Gastrocnemius medialis (tissue), 4 donors: ENCODE measurements at regions not wholly inside any gene's neighbourhood (a gene's known extent, or its start where the extent isn't known, plus 50 kb on each side); places are given as distances from the start of the nearest gene placed in this dataset.

Experiments used
- ATAC-seq, 2 donors: fragments of 150-250 bp; one replicate each; pipeline ENCODE4 v1.9.1; 2016
- DNase-seq, 2 donors: peaks; one replicate each; pipeline ENCODE4 v3.0.0-alpha.2; 2019
- H3K27ac ChIP-seq, 4 donors: fragments of 200-600 bp; sonication (generic); 1 replicate in 1 of 4; 2 replicates in 3 of 4; pipeline ENCODE4 v1.5.1; 2016 to 2018; ENCODE audit warnings: mild to moderate bottlenecking in 2 of 4, moderate library complexity in 1 of 4
- H3K27me3 ChIP-seq, 3 donors: fragments of 200-600 bp; sonication (generic) in 2 of 3; 1 replicate in 1 of 3; 2 replicates in 2 of 3; pipeline versions ENCODE4 v1.5.1 to v1.6.0; 2016 to 2019; ENCODE audit warnings: mild to moderate bottlenecking in 1 of 3, moderate library complexity in 1 of 3
- H3K36me3 ChIP-seq, 2 donors: fragments of 200-600 bp; sonication (generic) in 1 of 2; one replicate each; pipeline ENCODE4 v1.5.1; 2017 to 2018
- H3K4me1 ChIP-seq, 2 donors: fragments of 200-600 bp; sonication (generic) in 1 of 2; one replicate each; pipeline ENCODE4 v1.5.1; 2016 to 2017; ENCODE audit warnings: mild to moderate bottlenecking in 2 of 2
- H3K4me3 ChIP-seq, 4 donors: fragments of 200-600 bp; sonication (generic) in 3 of 4; 1 replicate in 1 of 4; 2 replicates in 3 of 4; pipeline ENCODE4 v1.5.1; 2016 to 2019; ENCODE audit warnings: mild to moderate bottlenecking in 2 of 4
- H3K9me3 ChIP-seq, 3 donors: fragments of 200-600 bp; sonication (generic) in 2 of 3; 1 replicate in 1 of 3; 2 replicates in 2 of 3; pipeline ENCODE4 v1.5.1; 2016 to 2019
- POLR2A ChIP-seq, 2 donors: fragments of 450-650 bp; IDR thresholded peaks; one replicate each; pipeline ENCODE4 v1.6.1; 2017; ENCODE audit warnings: antibody characterized with exemption in 2 of 2, mild to moderate bottlenecking in 2 of 2, moderate library complexity in 2 of 2
- in situ Hi-C, 4 donors: fragments of 200-750 bp; cut with MboI; loops; one replicate each; pipeline versions ENCODE4 v1.15.0 to v1.8.0; 2017; ENCODE audit warnings: low sequenced_read_pairs in 4 of 4
- intact Hi-C: fragments of 100-400 bp; cut with DNase I; formaldehyde crosslinking; loops from one replicate; pipeline ENCODE4 v1.15.1; 2023; ENCODE audit warnings: low total_unique reads
- TF ChIP-seq, protein P1 (sequence below), 5 experiments: fragments of 450-650 bp in 3 of 5; fragments of 200-600 bp in 2 of 5; sonication (generic) in 2 of 5; IDR thresholded peaks in 4 of 5; conservative IDR thresholded peaks in 1 of 5; 1 replicate in 4 of 5; 2 replicates in 1 of 5; pipeline ENCODE4 v1.5.1; 2016 to 2019; ENCODE audit warnings: antibody characterized with exemption in 5 of 5, mild to moderate bottlenecking in 3 of 5, moderate library complexity in 3 of 5

DNA sequence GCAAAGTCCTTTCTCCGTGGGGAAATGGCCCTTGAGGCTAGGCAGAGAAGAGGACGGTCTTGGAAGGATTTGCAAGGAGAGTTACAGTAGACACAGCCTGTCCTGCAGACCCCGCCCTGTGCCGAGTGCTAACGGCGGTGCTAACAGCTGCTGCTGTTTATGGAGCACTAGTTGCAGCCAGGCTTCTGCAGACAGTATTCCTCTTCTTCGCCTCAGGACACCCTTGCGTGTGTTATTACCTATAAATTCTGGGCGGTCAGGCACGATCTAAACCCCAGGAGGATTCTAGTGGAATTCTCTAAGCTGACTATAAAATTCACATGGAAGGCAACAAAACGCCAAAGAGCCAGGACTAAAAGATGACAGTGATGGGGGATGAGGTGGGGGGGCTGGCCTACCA lies 139.8 kb downstream of the GLI2 start:
- TF ChIP-seq POLR2A (IDR thresholded peaks at IDR 0.05): no peak
- TF ChIP-seq, protein P1, sequence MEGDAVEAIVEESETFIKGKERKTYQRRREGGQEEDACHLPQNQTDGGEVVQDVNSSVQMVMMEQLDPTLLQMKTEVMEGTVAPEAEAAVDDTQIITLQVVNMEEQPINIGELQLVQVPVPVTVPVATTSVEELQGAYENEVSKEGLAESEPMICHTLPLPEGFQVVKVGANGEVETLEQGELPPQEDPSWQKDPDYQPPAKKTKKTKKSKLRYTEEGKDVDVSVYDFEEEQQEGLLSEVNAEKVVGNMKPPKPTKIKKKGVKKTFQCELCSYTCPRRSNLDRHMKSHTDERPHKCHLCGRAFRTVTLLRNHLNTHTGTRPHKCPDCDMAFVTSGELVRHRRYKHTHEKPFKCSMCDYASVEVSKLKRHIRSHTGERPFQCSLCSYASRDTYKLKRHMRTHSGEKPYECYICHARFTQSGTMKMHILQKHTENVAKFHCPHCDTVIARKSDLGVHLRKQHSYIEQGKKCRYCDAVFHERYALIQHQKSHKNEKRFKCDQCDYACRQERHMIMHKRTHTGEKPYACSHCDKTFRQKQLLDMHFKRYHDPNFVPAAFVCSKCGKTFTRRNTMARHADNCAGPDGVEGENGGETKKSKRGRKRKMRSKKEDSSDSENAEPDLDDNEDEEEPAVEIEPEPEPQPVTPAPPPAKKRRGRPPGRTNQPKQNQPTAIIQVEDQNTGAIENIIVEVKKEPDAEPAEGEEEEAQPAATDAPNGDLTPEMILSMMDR (IDR thresholded peaks at IDR 0.05 in 4 of 5, conservative IDR thresholded peaks at IDR 0.05 in 1 of 5): no peak
- in situ Hi-C loops: no loop called here
- ATAC-seq (peak in 1 of 2 donors; percentile 15), DNase-seq (no peak)
- Histone ChIP-seq H3K27ac (no peak overlapping the region), H3K27me3 (no peaks in the 10 kb centered on the region), H3K36me3 (no peaks in the 10 kb centered on the region), H3K9me3 (no peaks in the 10 kb centered on the region), H3K4me1 (peaks cover 17 to 19% of the 10 kb centered on the region in 2 donors), H3K4me3 (no peak overlapping the region)
- intact Hi-C loops: no loop called here

DNA sequence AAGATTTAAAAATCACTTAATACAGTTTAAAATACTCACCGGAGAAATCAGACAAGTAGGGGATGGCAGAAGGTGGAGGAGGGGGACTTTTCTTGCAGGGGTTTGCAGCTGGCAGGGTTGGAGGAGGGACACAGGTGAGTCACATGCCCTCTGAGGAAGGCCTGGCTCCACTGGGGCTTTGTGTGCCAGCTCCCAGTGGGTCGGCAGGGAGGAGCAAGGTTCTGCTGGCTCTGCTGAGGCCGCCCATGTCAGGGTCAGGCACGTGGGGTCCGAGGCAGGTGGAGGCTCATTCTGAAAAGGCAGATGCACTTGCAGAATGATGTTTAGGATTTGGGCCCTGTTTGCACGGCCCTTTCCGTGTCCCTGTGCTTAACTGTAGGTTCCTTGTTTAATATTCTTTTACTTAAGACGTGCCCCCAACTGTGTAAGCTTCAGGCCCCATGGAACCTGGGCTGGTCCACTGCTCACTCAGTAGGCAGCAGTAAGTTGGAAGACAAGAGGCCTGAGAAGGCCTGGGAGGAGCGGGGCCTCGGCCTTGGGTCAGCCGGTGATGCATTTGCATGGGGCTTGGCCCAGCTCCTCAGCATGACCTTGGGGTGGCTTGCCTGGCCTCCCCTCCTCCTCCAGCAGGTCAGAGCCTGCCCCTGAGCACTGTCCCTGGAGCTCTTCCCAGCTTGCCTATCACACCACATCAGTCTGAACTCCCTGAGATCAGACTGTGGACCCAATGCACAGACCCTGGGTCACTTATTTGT lies 141.0 kb downstream of the GLI2 start:
- no peaks in the 10 kb centered on the region for H3K36me3 ChIP-seq
- in situ Hi-C loops (no loop called here), intact Hi-C loops (no loop called here)
- ATAC-seq (no peak), DNase-seq (no peak)
- H3K9me3 ChIP-seq: no peaks in the 10 kb centered on the region
- no peak overlapping the region for H3K27ac ChIP-seq
- no peaks in the 10 kb centered on the region for H3K27me3 ChIP-seq
- no peak for TF ChIP-seq POLR2A (IDR thresholded peaks at IDR 0.05)
- TF ChIP-seq, protein P1 (IDR thresholded peaks at IDR 0.05 in 4 of 5, conservative IDR thresholded peaks at IDR 0.05 in 1 of 5): no peak
- H3K4me3 ChIP-seq: no peak overlapping the region
- peaks cover 24 to 25% of the 10 kb centered on the region in 2 donors for H3K4me1 ChIP-seq

DNA sequence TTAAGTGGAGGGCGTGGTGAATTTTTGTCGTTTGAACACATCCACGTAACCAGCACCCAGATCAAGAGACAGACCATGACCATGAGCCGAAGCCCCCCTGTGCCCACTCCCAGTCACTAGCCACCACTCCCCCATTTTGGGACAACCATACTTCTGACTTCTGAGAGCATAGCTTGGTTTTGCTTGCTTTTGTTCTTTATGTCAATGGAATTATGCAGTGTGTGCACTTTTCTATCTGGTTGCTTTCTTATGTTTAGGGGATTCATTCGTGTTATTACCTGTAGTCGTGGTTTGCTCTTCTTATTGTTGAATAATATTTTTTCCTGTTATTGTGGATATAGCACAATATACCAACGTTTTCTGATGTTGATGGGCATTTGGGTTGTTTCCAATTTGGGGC lies 141.7 kb downstream of the GLI2 start:
- no peaks in the 10 kb centered on the region for H3K27me3 ChIP-seq
- no peaks in the 10 kb centered on the region for H3K9me3 ChIP-seq
- intact Hi-C loops (no loop called here), in situ Hi-C loops (no loop called here)
- H3K27ac ChIP-seq: no peak overlapping the region
- ATAC-seq (no peak), DNase-seq (no peak)
- H3K4me1 ChIP-seq: peaks cover 30 to 32% of the 10 kb centered on the region in 2 donors
- TF ChIP-seq, protein P1 (IDR thresholded peaks at IDR 0.05 in 4 of 5, conservative IDR thresholded peaks at IDR 0.05 in 1 of 5): no peak
- TF ChIP-seq POLR2A (IDR thresholded peaks at IDR 0.05): no peak
- H3K4me3 ChIP-seq: no peak overlapping the region
- no peaks in the 10 kb centered on the region for H3K36me3 ChIP-seq

DNA sequence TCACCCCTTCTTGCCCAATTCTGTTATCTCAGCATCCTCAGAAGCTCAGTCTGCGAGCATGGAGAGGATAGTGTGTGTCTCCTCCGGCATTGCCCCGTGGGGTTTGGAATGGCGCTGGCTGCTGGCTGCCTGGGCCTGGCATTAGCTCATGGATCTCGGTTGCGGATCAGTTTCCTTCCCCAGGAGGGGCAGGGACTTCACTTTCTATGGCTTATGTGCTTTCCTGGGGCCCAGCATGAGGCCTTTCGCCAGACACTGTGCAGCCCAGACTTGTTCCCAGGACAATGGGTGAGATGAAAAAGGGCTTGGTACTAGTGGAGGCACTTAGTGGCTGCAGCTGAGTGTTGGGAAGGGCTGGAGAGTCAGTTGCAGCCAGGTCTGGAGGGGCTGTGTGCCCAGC lies 143.3 kb downstream of the GLI2 start:
- DNase-seq: no peak
- in situ Hi-C loops: no loop called here

More for the DNA sequence above, 143.3 kb downstream of the GLI2 start:
- TF ChIP-seq POLR2A (IDR thresholded peaks at IDR 0.05): no peak
- TF ChIP-seq, protein P1 (IDR thresholded peaks at IDR 0.05 in 4 of 5, conservative IDR thresholded peaks at IDR 0.05 in 1 of 5): no peak
- no peaks in the 10 kb centered on the region for H3K36me3 ChIP-seq
- intact Hi-C loops: loop anchor here (1.0 to 2.0 kb wide), 2 partner anchors 36 to 191 kb away; no protein-coding TSS in a partner anchor
- no peak for ATAC-seq
- peaks cover 33 to 35% of the 10 kb centered on the region in 2 donors for H3K4me1 ChIP-seq
- no peaks in the 10 kb centered on the region for H3K9me3 ChIP-seq
- H3K27me3 ChIP-seq: no peaks in the 10 kb centered on the region
- H3K4me3 ChIP-seq: no peak overlapping the region
- peak overlapping the region in 1 of 4 donors; percentile 5 for H3K27ac ChIP-seq
